KMS-11 (cell line): ENCODE measurements at regions not wholly inside any gene's neighbourhood (a gene's known extent, or its start where the extent isn't known, plus 50 kb on each side); places are given as distances from the start of the nearest gene placed in this dataset.

Source experiments
- H2AFZ ChIP-seq: fragments of 200-600 bp; sonication (generic); 2 replicates; pipeline ENCODE4 v1.6.1; 2016; ENCODE audit warnings: antibody characterized with exemption, mixed run types, low read depth
- H3K27ac ChIP-seq: fragments of 200-600 bp; sonication (generic); 2 replicates; pipeline ENCODE4 v1.6.1; 2016; ENCODE audit warnings: mild to moderate bottlenecking, mixed run types
- H3K27me3 ChIP-seq: fragments of 200-600 bp; sonication (generic); 2 replicates; pipeline ENCODE4 v1.6.1; 2017; ENCODE audit warnings: mild to moderate bottlenecking, low read depth, mixed run types, moderate library complexity; ENCODE audit not compliant: insufficient read depth
- H3K36me3 ChIP-seq: fragments of 200-600 bp; sonication (generic); 2 replicates; pipeline ENCODE4 v1.6.1; 2017; ENCODE audit warnings: mild to moderate bottlenecking, mixed run types; ENCODE audit not compliant: insufficient read depth
- H3K4me1 ChIP-seq: fragments of 200-600 bp; sonication (generic); 2 replicates; pipeline ENCODE4 v1.6.1; 2016; ENCODE audit warnings: mild to moderate bottlenecking, low read depth, mixed run types; ENCODE audit not compliant: poor library complexity, severe bottlenecking
- H3K4me2 ChIP-seq: fragments of 200-600 bp; sonication (generic); 2 replicates; pipeline ENCODE4 v1.7.0; 2016; ENCODE audit warnings: mild to moderate bottlenecking, mixed run types
- H3K4me3 ChIP-seq: fragments of 200-600 bp; sonication (generic); IDR thresholded peaks from 2 replicates; pipeline ENCODE4 v1.6.1; 2017; ENCODE audit warnings: low read depth, low read length, mixed read lengths; ENCODE audit not compliant: insufficient read depth
- H3K79me2 ChIP-seq: fragments of 200-600 bp; sonication (generic); 2 replicates; pipeline ENCODE4 v1.6.1; 2016; ENCODE audit warnings: low read depth, mixed run types; ENCODE audit not compliant: insufficient read depth
- H3K9ac ChIP-seq: fragments of 200-600 bp; sonication (generic); 2 replicates; pipeline ENCODE4 v1.6.1; 2016; ENCODE audit warnings: mild to moderate bottlenecking, mixed run types
- H4K20me1 ChIP-seq: fragments of 200-600 bp; sonication (generic); 2 replicates; pipeline ENCODE4 v1.6.1; 2016; ENCODE audit warnings: mild to moderate bottlenecking, mixed run types; ENCODE audit not compliant: insufficient read depth
- TF ChIP-seq, protein P1 (sequence below): fragments of 200-600 bp; sonication (generic); conservative IDR thresholded peaks from 2 replicates; pipeline ENCODE4 v1.6.1; 2017; ENCODE audit warnings: low read depth, mild to moderate bottlenecking, antibody characterized with exemption, low read length, moderate library complexity, mixed read lengths

DNA sequence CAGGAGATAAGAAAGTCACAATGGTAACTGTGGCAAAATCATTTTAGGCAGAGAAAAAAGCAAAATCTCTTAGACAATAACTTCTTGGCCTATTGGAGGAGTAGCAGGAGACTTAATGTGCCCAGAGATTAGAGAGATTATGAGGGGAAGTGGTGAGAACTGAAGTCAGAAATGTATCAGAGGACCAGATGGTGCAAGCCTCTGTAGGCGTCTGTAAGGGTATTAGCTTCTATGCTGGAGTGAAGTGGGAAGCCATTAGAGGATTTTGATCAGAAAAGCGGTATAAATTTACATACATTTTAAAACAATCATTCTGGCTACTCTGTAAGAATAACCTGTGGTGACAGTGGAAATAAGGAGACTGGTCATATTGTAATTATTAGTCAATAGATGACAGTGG, 236.7 kb downstream of the FAT4 start:
- Histone ChIP-seq H2AFZ (no peak overlapping the region), H3K27me3 (no peaks in the 10 kb centered on the region), H3K27ac (no peak overlapping the region), H3K4me3 (no peak overlapping the region), H3K79me2 (no peaks in the 10 kb centered on the region), H3K4me2 (no peak overlapping the region), H4K20me1 (no peaks in the 10 kb centered on the region), H3K9ac (no peak overlapping the region), H3K36me3 (no peaks in the 10 kb centered on the region), H3K4me1 (no peaks in the 10 kb centered on the region)
- TF ChIP-seq, protein P1, sequence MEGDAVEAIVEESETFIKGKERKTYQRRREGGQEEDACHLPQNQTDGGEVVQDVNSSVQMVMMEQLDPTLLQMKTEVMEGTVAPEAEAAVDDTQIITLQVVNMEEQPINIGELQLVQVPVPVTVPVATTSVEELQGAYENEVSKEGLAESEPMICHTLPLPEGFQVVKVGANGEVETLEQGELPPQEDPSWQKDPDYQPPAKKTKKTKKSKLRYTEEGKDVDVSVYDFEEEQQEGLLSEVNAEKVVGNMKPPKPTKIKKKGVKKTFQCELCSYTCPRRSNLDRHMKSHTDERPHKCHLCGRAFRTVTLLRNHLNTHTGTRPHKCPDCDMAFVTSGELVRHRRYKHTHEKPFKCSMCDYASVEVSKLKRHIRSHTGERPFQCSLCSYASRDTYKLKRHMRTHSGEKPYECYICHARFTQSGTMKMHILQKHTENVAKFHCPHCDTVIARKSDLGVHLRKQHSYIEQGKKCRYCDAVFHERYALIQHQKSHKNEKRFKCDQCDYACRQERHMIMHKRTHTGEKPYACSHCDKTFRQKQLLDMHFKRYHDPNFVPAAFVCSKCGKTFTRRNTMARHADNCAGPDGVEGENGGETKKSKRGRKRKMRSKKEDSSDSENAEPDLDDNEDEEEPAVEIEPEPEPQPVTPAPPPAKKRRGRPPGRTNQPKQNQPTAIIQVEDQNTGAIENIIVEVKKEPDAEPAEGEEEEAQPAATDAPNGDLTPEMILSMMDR = no peak

DNA sequence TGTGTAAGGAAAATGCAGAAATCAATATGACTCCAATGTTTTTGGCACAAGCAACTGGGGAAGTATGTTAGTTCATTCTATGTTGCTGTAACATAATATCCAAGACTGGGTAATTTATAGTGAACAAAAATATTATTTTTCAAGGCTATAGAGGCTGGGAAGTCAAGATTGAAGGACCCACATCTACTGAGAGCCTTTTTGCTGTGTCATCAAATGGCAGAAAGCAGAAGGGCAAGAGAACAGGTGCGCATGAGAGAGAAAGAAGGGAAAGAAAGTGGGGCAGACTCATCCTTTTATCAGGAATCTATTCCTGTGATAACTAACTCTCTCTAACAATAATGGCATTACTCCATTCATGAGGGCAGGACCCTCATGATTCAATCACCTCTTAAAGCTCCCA, 237.2 kb downstream of the FAT4 start:
- no peaks in the 10 kb centered on the region for H3K79me2 ChIP-seq
- H3K4me2 ChIP-seq = no peak overlapping the region
- H4K20me1 ChIP-seq = no peaks in the 10 kb centered on the region
- TF ChIP-seq, protein P1 = no peak
- H3K9ac ChIP-seq = no peak overlapping the region
- no peak overlapping the region for H3K4me3 ChIP-seq
- no peaks in the 10 kb centered on the region for H3K27me3 ChIP-seq
- H3K4me1 ChIP-seq = no peaks in the 10 kb centered on the region
- H3K36me3 ChIP-seq = no peaks in the 10 kb centered on the region
- H3K27ac ChIP-seq = no peak overlapping the region
- H2AFZ ChIP-seq = no peak overlapping the region

DNA sequence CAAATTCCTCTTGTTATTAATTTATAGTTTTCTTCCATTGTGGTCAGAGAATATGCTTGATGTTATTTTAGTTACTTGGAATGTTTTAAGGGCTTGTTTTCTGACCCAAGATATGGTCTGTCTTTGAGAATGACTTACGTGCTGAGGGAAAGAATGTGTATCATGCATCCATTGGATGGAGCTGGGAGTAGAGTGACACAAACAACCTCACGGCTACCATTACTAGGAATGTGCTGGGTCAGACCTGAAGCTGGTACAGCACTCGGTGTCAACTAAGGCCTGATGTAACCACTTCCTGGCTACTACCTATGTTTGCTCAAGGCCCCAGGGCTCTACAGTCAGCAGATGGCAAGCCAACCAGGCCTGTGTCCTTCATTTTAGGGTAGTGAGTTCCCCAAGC, 257.8 kb downstream of the FAT4 start:
- H3K36me3 ChIP-seq = no peaks in the 10 kb centered on the region
- no peak overlapping the region for H3K4me3 ChIP-seq
- no peaks in the 10 kb centered on the region for H4K20me1 ChIP-seq
- no peaks in the 10 kb centered on the region for H3K27me3 ChIP-seq
- no peaks in the 10 kb centered on the region for H3K4me1 ChIP-seq
- no peak overlapping the region for H3K27ac ChIP-seq
- TF ChIP-seq, protein P1 = no peak
- no peak overlapping the region for H3K4me2 ChIP-seq
- H3K79me2 ChIP-seq = no peaks in the 10 kb centered on the region
- H3K9ac ChIP-seq = no peak overlapping the region
- H2AFZ ChIP-seq = no peak overlapping the region

DNA sequence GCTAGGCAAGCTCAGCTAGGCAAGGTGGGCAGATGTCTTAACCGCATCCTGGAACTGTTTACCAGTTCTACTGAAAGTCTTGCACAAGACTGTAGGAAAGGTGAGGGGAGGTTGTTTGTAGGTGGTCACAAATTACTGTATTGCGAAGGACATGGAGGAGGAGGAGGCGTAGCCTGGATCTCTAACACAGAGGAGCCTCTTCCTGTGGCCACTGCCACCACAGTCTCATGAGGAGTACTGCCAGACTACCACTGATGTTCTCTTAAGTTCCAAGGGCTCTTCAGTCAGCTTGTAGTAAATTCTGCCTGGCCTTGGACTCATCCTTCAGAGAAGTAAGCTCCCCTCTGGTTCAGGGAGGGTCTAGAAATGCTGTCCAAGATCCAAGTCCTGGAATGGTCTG, 258.6 kb downstream of the FAT4 start:
- no peak overlapping the region for H3K4me3 ChIP-seq
- H3K4me1 ChIP-seq = no peaks in the 10 kb centered on the region
- H3K9ac ChIP-seq = no peak overlapping the region
- no peak overlapping the region for H3K4me2 ChIP-seq
- H4K20me1 ChIP-seq = no peaks in the 10 kb centered on the region
- H3K36me3 ChIP-seq = no peaks in the 10 kb centered on the region
- no peaks in the 10 kb centered on the region for H3K27me3 ChIP-seq
- no peak overlapping the region for H2AFZ ChIP-seq
- TF ChIP-seq, protein P1 = no peak
- no peaks in the 10 kb centered on the region for H3K79me2 ChIP-seq
- H3K27ac ChIP-seq = no peak overlapping the region

DNA sequence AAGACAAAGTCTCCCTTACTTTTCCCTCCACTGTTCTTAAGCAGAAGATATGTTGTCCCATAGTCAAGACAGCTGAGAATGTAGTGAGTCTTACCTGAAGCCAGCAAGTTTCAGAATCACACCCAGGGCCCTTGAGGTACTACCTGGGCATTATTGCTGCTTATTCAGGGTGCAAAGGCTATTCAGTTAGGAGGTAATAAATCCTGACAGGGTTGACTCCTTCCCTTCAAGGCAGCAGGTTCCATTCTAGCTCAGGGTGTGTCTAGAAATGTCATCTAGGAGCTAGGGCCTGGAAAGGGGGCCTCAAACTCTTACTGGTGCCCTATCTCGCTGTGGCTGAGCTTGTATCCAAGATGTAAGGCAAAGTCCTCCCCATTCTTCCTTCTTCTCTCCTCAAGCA, 259.0 kb downstream of the FAT4 start:
- TF ChIP-seq, protein P1 = no peak
- H3K36me3 ChIP-seq = no peaks in the 10 kb centered on the region
- no peaks in the 10 kb centered on the region for H3K27me3 ChIP-seq
- H3K27ac ChIP-seq = no peak overlapping the region
- H3K4me2 ChIP-seq = no peak overlapping the region
- no peak overlapping the region for H3K4me3 ChIP-seq
- no peaks in the 10 kb centered on the region for H4K20me1 ChIP-seq
- no peak overlapping the region for H3K9ac ChIP-seq
- no peak overlapping the region for H2AFZ ChIP-seq
- no peaks in the 10 kb centered on the region for H3K4me1 ChIP-seq
- no peaks in the 10 kb centered on the region for H3K79me2 ChIP-seq
